Activated CD8-positive, alpha-beta T cell treated with anti-CD3 and anti-CD28 coated beads for 36 hours (primary cell): ENCODE measurements at regions not wholly inside any gene's neighbourhood (a gene's known extent, or its start where the extent isn't known, plus 50 kb on each side); places are given as distances from the start of the nearest gene placed in this dataset.

ENCODE experiments used
- ATAC-seq: fragments of 200-7000 bp; cut with Tn5 transposase; one replicate; pipeline ENCODE4 v1.10.0; 2021; ENCODE audit warnings: mild to moderate bottlenecking, moderate library complexity
- CTCF ChIA-PET: fragments of 350-600 bp; sonication (Branson Sonifier 250); formaldehyde crosslinking; loops from one replicate; lab custom pipeline; 2021; ENCODE audit warnings: antibody characterized with exemption; lab: Charles Lee
- POLR2A ChIA-PET: fragments of 350-600 bp; sonication (Branson Sonifier 250); formaldehyde crosslinking; loops from one replicate; lab custom pipeline; 2021; ENCODE audit warnings: antibody characterized with exemption; lab: Charles Lee
- DNase-seq: peaks from one replicate; pipeline ENCODE4 v3.0.0-alpha.2; 2020
- H3K27ac Mint-ChIP-seq: one replicate; pipeline ENCODE4 v1.8.0; 2021; ENCODE audit warnings: mild to moderate bottlenecking, mixed read lengths
- H3K27me3 Mint-ChIP-seq: one replicate; pipeline ENCODE4 v1.8.0; 2021; ENCODE audit warnings: mixed read lengths
- H3K36me3 Mint-ChIP-seq: one replicate; pipeline ENCODE4 v1.8.0; 2021; ENCODE audit warnings: low read depth, mixed read lengths
- H3K4me1 Mint-ChIP-seq: one replicate; pipeline ENCODE4 v1.8.0; 2021; ENCODE audit warnings: low read depth, mixed read lengths
- H3K4me3 Mint-ChIP-seq: one replicate; pipeline ENCODE4 v1.8.0; 2021; ENCODE audit warnings: mild to moderate bottlenecking, moderate library complexity, mixed read lengths
- H3K9me3 Mint-ChIP-seq: one replicate; pipeline ENCODE4 v1.8.0; 2021; ENCODE audit warnings: mixed read lengths
- CTCF ChIP-seq: fragments of 200-600 bp; IDR thresholded peaks from one replicate; pipeline ENCODE4 v1.8.0; 2022; ENCODE audit warnings: antibody characterized with exemption, mild to moderate bottlenecking
- intact Hi-C: fragments of 100-400 bp; cut with micrococcal nuclease; formaldehyde crosslinking; loops from one replicate; pipeline ENCODE4 v1.10.0; 2022

- DNase-seq (no peak), ATAC-seq (no peak)
- POLR2A ChIA-PET, result no interaction called here
- H3K27me3 Mint-ChIP-seq, result peaks cover 30% of the 10 kb centered on the region
- no peaks in the 10 kb centered on the region for H3K9me3 Mint-ChIP-seq
- intact Hi-C loops, result no loop called here
- no peak overlapping the region for H3K4me3 Mint-ChIP-seq
- TF ChIP-seq CTCF, result no peak
- H3K36me3 Mint-ChIP-seq, result no peaks in the 10 kb centered on the region
- CTCF ChIA-PET, result no interaction called here
- no peaks in the 10 kb centered on the region for H3K4me1 Mint-ChIP-seq
- no peak overlapping the region for H3K27ac Mint-ChIP-seq
Observed at GRCh38 chr16:86303787-86304678, 206.3 kb upstream of the FOXF1 start.

GRCh38 chr16:86304868-86305267 lies 205.5 kb upstream of the FOXF1 start:
- H3K27ac Mint-ChIP-seq, result no peak overlapping the region
- no peak for TF ChIP-seq CTCF
- peaks cover 27% of the 10 kb centered on the region for H3K27me3 Mint-ChIP-seq
- CTCF ChIA-PET, result no interaction called here
- no peaks in the 10 kb centered on the region for H3K9me3 Mint-ChIP-seq
- H3K4me1 Mint-ChIP-seq, result no peaks in the 10 kb centered on the region
- intact Hi-C loops, result no loop called here
- H3K4me3 Mint-ChIP-seq, result no peak overlapping the region
- DNase-seq, result no peak
- POLR2A ChIA-PET, result no interaction called here
- no peaks in the 10 kb centered on the region for H3K36me3 Mint-ChIP-seq
- no peak for ATAC-seq

- H3K27ac Mint-ChIP-seq, result no peak overlapping the region
Observed at GRCh38 chr16:86305440-86305839, 204.9 kb upstream of the FOXF1 start.

GRCh38 chr16:86306011-86306644 lies 204.2 kb upstream of the FOXF1 start:
- Mint-ChIP-seq H3K9me3 (no peaks in the 10 kb centered on the region), H3K36me3 (no peaks in the 10 kb centered on the region), H3K27me3 (peaks cover 21% of the 10 kb centered on the region), H3K27ac (no peak overlapping the region), H3K4me1 (no peaks in the 10 kb centered on the region), H3K4me3 (no peak overlapping the region)
- CTCF ChIA-PET, result no interaction called here
- ATAC-seq (no peak), DNase-seq (no peak)
- POLR2A ChIA-PET, result no interaction called here
- intact Hi-C loops, result no loop called here
- no peak for TF ChIP-seq CTCF

More at GRCh38 chr16:86305440-86305839, 204.9 kb upstream of the FOXF1 start:
- DNase-seq, result no peak
- ATAC-seq, result no peak
- POLR2A ChIA-PET, result no interaction called here
- intact Hi-C loops, result no loop called here
- no peak for TF ChIP-seq CTCF
- Mint-ChIP-seq H3K27me3 (peaks cover 22% of the 10 kb centered on the region), H3K4me3 (no peak overlapping the region), H3K4me1 (no peaks in the 10 kb centered on the region), H3K9me3 (no peaks in the 10 kb centered on the region), H3K36me3 (no peaks in the 10 kb centered on the region)
- CTCF ChIA-PET, result no interaction called here
